ENCODE measurements at regions not wholly inside any gene's neighbourhood (a gene's known extent, or its start where the extent isn't known, plus 50 kb on each side); places are given as distances from the start of the nearest gene placed in this dataset.

DNA sequence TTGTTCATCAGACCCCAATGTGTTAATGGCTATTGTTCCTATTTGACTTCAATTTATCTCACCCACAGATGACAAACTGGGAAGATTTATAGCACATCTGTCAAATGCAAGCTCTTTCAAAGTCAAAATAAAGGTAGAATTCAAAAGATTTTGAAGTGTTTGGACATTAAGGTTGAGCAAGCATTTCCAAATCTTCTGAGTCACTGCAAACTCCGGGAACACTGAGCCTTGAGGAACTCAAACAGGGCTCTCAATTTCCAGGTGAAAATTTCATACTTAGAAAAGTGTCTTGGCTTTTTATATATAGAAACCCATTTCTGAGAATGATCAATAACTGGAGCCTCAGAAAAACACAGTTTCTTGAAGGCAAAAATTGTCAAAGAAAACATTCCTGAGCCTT, 199.5 kb upstream of the IGFBP7 start:
- TF ChIP-seq, protein P1, sequence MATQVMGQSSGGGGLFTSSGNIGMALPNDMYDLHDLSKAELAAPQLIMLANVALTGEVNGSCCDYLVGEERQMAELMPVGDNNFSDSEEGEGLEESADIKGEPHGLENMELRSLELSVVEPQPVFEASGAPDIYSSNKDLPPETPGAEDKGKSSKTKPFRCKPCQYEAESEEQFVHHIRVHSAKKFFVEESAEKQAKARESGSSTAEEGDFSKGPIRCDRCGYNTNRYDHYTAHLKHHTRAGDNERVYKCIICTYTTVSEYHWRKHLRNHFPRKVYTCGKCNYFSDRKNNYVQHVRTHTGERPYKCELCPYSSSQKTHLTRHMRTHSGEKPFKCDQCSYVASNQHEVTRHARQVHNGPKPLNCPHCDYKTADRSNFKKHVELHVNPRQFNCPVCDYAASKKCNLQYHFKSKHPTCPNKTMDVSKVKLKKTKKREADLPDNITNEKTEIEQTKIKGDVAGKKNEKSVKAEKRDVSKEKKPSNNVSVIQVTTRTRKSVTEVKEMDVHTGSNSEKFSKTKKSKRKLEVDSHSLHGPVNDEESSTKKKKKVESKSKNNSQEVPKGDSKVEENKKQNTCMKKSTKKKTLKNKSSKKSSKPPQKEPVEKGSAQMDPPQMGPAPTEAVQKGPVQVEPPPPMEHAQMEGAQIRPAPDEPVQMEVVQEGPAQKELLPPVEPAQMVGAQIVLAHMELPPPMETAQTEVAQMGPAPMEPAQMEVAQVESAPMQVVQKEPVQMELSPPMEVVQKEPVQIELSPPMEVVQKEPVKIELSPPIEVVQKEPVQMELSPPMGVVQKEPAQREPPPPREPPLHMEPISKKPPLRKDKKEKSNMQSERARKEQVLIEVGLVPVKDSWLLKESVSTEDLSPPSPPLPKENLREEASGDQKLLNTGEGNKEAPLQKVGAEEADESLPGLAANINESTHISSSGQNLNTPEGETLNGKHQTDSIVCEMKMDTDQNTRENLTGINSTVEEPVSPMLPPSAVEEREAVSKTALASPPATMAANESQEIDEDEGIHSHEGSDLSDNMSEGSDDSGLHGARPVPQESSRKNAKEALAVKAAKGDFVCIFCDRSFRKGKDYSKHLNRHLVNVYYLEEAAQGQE (IDR thresholded peaks at IDR 0.05; ENCODE audit: insufficient read depth in 1 of 2, low read depth in 2 of 2, low read length in 1 of 2): no peak
- TF ChIP-seq POLR2AphosphoS5 (IDR thresholded peaks at IDR 0.05; ENCODE audit: low read depth, low read length): no peak
- TF ChIP-seq, protein P2, sequence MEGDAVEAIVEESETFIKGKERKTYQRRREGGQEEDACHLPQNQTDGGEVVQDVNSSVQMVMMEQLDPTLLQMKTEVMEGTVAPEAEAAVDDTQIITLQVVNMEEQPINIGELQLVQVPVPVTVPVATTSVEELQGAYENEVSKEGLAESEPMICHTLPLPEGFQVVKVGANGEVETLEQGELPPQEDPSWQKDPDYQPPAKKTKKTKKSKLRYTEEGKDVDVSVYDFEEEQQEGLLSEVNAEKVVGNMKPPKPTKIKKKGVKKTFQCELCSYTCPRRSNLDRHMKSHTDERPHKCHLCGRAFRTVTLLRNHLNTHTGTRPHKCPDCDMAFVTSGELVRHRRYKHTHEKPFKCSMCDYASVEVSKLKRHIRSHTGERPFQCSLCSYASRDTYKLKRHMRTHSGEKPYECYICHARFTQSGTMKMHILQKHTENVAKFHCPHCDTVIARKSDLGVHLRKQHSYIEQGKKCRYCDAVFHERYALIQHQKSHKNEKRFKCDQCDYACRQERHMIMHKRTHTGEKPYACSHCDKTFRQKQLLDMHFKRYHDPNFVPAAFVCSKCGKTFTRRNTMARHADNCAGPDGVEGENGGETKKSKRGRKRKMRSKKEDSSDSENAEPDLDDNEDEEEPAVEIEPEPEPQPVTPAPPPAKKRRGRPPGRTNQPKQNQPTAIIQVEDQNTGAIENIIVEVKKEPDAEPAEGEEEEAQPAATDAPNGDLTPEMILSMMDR (IDR thresholded peaks at IDR 0.05): no peak
